CD4-positive, alpha-beta T cell treated with Interleukin-6 at 100 ng/mL for 8 hours (primary cell): ENCODE measurements at regions not wholly inside any gene's neighbourhood (a gene's known extent, or its start where the extent isn't known, plus 50 kb on each side); places are given as distances from the start of the nearest gene placed in this dataset.

Source experiments
- DNase-seq: peaks from one replicate; pipeline ENCODE4 v3.0.0-alpha.2; 2020; ENCODE audit warnings: mixed read lengths, low spot score

DNA sequence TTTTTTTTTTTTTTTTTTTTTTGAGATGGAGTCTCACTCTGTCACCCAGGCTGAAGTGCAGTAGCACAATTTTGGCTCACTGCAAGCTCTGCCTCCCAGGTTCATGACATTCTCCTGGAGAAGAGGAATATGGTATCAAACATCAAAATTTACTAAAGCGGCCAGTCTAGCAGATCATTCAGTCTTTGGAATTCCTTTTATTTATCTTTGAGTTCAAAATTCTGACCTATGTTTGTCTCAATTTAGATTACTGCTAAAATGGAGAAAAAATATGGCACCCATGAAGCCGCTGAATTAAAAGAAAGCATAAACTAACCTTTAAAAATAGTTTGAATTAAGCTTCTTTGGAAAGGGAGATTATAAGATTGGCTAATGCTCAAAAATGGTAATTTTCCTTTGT, 64.5 kb upstream of the EGLN3 start:
- DNase-seq: no peak

DNA sequence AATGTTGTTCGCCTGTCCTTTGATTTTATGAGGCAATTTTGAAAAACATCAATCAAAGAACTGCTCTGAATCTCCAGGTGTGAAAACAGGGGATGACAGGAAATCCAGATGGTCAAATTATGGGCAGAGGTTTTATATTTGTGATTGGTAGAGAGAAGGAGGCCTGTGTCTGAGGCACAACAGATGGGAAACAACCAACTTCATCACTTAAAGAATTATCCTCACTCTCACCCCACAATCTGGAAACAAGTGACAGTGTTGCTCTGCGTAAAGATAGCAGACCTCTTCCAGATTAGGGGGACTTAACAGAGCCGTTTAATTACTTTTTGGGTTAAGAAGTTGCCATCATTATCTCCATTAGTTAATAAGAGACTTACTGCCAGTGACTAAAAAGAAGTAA, 64.1 kb upstream of the EGLN3 start:
- DNase-seq: no peak

DNA sequence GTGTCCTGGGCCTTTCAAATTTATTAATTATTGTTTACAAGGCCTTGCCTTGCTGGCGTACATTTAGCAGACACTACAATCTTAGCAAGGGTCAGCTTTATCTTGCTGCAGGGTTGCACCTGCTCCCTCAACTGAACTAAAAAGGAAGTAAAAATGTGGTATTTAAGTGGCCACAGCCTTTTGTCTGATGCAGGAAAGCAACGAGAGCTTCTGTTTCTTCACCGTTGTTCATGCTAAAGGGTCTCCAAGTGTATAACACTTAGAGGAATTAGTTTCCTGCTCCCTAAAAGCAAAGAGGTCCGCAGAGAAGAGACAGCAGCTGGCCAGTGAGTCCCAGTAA, 62.8 kb upstream of the EGLN3 start:
- DNase-seq: no peak

DNA sequence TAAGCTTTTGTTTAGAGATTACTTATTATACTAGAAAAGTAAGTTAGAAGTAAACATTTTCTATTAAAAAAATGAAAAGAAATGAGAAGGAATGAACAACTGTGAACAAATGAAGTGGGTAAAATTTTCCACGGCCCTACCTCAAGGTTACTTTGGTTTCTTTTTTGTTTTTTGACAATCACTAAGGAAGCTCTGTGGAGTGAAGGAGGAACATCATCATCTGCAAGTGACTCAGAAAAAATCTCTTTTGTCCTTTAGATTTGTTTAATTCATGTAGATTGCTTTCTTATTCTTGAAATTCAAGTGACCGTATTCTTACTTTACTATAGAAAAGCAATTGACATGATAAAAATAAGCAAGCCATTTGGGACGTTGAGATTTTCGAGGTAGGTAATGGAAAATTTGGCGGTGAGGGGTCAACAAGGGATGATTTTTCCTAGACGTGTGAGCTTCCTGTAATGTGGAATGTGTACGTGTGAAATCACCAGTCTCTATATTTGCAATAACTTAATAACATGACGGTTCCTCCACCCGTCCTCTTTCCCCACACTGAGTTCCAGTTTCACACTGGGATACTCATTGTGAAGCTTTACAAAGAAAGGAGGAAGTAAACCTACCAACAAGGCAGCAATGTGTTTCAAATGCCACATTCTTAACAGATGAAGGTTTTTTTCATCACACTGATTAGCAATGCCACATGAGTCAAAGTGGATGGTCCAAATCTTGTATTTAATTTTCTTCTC, 62.3 kb upstream of the EGLN3 start:
- no peak for DNase-seq

DNA sequence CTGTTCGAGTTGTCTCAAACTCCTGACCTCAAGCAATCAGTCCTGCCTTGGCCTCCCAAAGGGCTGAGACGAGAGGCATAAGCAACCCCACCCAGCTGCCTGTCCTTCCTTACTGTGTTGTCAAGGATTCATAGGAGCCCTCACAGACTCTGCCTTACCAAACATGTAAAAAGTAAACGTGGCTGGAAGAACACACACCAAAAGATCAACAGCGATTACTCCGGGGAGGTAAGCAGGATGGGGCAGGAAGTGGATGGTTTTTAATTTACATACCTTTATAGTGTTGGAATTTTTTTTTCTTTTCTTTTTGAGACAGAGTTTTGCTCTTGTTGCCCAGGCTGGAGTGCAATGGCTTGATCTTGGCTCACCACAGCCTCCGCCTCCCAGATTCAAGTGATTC, 61.5 kb upstream of the EGLN3 start:
- DNase-seq: no peak

DNA sequence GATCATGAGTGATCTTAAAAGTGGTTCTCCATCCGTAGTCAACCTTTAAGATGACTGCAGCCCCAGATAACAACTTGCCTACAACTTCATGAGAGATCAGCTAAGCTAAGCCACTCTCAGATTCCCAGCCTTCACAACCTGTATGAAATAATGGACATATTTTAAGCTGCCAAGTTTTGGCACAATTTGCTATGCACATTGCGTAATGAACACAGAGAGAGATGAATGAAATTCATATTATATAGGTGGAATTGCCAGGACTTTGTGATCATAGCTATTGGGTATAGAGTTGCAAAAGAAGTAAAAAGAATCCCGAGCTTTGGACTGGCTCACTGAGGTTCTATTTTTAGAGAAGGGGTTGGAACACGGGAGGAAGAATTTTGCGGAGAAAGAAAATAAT, 59.1 kb upstream of the EGLN3 start:
- no peak for DNase-seq

DNA sequence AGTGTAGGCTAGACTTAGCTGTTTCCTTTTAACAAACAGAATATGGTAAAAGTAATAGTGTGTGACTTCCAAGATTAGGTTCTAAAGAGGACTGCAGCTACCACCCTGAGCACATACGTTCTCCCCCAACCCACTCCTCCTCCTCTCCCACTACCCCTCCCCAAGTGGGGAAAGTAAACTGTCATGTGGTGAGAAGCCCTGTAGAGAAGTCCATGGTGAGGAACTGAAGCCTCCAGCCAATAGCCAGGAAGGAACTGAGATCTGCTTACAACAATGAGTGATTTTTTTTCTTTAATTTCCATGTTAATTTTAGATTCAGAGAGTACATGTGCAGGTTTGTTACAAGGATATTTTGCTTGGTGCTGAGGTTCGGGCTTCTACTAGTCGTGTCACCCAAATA, 57.0 kb upstream of the EGLN3 start:
- no peak for DNase-seq

DNA sequence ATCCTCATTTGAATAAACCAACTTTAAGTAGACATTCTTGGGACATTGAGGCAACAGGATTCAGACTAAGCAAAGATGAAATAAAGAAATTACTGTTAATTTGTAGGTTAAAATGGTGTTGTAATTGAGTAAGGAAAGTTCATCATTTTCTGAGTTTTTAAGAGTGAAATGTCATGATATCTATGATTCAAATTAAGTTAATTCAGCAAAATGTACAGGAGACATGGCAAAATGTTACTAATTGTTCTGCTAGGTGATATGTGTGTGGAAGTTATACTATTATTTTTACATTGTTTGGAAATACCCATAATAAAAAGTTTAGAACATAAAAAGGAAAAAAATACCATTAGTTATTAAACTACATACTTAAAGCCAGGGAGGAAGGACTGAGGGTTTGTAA, 55.0 kb upstream of the EGLN3 start:
- DNase-seq: no peak

DNA sequence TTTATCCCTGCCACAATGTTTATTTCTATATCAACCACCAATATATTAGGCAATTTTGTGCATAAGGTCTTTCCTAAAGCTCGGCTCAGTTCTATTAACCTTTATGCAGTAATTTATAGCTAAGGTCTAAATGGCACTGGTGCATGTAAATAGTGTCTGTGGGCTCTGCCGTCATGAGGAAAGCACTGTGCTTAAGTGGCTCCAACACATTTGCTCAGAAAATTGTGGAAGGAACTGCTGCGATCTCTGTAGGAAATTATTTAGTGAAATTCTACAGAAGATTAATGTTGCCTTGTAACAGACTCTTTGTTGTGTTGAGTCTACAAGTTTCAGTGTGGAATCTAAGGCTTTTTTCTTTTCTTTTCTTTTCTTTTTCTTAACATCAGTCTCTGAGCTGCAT, 54.0 kb upstream of the EGLN3 start:
- DNase-seq: no peak

DNA sequence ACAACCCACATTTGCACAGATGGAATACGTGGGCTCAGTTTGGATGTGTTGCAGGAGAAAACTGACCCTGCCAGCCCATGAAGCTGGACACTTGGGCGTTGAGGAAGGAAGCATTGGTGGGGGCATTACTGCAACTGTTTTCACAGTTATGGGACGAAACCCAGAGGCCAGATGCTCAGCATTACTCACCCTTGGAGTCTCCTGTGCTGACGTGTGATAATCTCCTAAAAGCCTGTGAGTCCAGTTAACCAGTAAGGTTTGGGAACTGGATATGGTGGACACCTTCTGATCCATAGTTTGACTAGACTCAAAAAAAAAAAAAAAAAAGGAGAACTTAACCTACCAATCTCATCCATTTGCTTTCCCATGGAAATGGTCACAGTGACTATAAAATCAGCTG, 52.8 kb upstream of the EGLN3 start:
- DNase-seq: no peak

DNA sequence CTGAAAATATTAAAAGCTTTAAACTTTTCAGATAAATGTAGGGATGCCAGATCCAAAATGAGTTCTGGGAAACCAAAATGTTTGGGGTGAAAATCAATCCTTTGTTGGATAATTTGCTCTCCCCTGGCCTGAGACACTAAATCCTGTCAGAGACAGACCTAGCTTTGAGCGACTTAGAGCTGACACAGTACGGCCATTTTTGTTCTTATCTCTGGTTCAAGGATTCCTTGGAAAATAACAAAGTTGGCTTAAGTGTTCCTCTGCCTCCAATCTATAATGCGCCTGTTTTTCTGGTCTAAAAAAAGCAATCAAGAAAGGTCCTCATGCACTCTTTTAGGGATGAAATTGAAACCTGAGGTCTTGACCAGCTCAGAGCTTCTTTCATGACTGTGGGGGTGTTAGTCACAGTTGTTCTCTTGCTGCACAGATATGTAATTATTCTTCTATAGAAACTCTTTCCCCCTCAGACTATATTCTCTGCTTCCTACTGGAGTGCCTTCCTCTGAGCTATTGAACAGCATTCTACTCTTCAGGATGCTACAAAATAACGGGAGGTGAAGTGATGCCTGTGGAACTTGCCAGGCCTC, 52.3 kb upstream of the EGLN3 start:
- no peak for DNase-seq
